Panc1 (cell line): ENCODE measurements at regions not wholly inside any gene's neighbourhood (a gene's known extent, or its start where the extent isn't known, plus 50 kb on each side); places are given as distances from the start of the nearest gene placed in this dataset.

Experiments
- POLR2AphosphoS5 ChIP-seq: IDR thresholded peaks from 2 replicates; pipeline ENCODE4 v1.6.1; 2012; ENCODE audit warnings: mild to moderate bottlenecking, low read depth, low read length, moderate library complexity
- TF ChIP-seq, protein P1 (sequence below): fragments of 450-650 bp; IDR thresholded peaks from 2 replicates; pipeline ENCODE4 v1.5.1; 2017; ENCODE audit warnings: mild to moderate bottlenecking

DNA sequence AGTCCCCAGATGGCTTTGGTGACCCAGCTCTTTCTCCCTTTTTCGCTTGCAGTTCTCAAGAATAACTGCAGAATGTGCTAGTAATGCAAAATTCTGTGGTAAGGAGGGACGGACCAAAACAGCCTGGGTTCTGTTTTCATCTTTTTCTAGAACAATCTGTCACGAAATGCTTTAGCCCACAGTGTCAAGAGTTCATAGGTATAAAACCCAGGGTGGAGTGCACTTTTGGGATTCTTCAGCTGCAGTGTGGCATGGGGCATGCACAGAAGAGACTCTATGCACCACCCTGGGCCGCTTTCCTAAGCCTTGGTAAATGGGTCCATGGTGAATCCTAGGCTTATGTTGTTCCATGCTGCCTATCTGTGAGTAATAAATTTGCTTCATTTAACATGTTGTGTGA, 1072.7 kb upstream of the GBE1 start:
- no peak for TF ChIP-seq POLR2AphosphoS5
- TF ChIP-seq, protein P1, sequence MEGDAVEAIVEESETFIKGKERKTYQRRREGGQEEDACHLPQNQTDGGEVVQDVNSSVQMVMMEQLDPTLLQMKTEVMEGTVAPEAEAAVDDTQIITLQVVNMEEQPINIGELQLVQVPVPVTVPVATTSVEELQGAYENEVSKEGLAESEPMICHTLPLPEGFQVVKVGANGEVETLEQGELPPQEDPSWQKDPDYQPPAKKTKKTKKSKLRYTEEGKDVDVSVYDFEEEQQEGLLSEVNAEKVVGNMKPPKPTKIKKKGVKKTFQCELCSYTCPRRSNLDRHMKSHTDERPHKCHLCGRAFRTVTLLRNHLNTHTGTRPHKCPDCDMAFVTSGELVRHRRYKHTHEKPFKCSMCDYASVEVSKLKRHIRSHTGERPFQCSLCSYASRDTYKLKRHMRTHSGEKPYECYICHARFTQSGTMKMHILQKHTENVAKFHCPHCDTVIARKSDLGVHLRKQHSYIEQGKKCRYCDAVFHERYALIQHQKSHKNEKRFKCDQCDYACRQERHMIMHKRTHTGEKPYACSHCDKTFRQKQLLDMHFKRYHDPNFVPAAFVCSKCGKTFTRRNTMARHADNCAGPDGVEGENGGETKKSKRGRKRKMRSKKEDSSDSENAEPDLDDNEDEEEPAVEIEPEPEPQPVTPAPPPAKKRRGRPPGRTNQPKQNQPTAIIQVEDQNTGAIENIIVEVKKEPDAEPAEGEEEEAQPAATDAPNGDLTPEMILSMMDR: no peak
